Progenitor cell of endocrine pancreas (in vitro differentiated cells): ENCODE measurements at regions not wholly inside any gene's neighbourhood (a gene's known extent, or its start where the extent isn't known, plus 50 kb on each side); places are given as distances from the start of the nearest gene placed in this dataset.

Experiments used
- DNase-seq: peaks from one replicate; pipeline ENCODE4 v3.0.0; 2021; ENCODE audit warnings: low spot score; ENCODE audit not compliant: unreplicated experiment
- H3K27ac Mint-ChIP-seq: 2 replicates; pipeline ENCODE4 v1.8.0; 2021; ENCODE audit warnings: mild to moderate bottlenecking, moderate library complexity, mixed read lengths
- H3K27me3 Mint-ChIP-seq: 2 replicates; pipeline ENCODE4 v1.8.0; 2021; ENCODE audit warnings: mixed read lengths
- H3K36me3 Mint-ChIP-seq: 2 replicates; pipeline ENCODE4 v1.8.0; 2022; ENCODE audit warnings: mixed read lengths; ENCODE audit not compliant: insufficient read depth
- H3K4me1 Mint-ChIP-seq: 2 replicates; pipeline ENCODE4 v1.8.0; 2021; ENCODE audit warnings: low read depth, mixed read lengths
- H3K4me3 Mint-ChIP-seq: 2 replicates; pipeline ENCODE4 v1.8.0; 2021; ENCODE audit warnings: low read depth, mild to moderate bottlenecking, moderate library complexity, mixed read lengths
- H3K9me3 Mint-ChIP-seq: 2 replicates; pipeline ENCODE4 v1.8.0; 2021; ENCODE audit warnings: low read depth, mixed read lengths
- TF ChIP-seq, protein P1 (sequence below): fragments of 200-600 bp; sonication (generic); IDR thresholded peaks from one replicate; pipeline ENCODE4 v1.5.0; 2021; ENCODE audit warnings: antibody characterized with exemption, mild to moderate bottlenecking; ENCODE audit not compliant: unreplicated experiment

DNA sequence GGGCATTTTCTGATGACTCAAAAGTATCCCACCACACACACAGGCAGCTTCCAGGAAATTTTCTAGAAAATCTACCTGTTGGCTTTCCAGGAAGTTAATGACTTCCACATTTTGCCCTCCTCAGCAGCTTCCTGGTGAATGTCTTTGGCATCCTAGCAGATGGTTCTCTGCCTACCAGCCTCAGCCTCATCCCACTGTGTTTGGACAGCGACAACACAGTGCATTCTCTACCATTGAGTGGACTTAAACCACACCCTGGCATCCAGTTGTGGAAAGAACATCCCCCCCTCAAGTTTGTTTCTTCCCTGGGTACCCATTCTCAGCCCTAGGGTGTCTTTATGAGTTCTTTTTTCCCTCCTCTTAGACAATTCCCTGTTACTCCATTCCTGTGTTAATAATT is 50.8 kb upstream of the GADL1 start:
- Mint-ChIP-seq H3K27ac (no peak overlapping the region), H3K36me3 (no peaks in the 10 kb centered on the region), H3K9me3 (peaks cover 11% of the 10 kb centered on the region), H3K4me3 (no peak overlapping the region), H3K4me1 (no peaks in the 10 kb centered on the region), H3K27me3 (no peaks in the 10 kb centered on the region)
- no peak for DNase-seq
- TF ChIP-seq, protein P1, sequence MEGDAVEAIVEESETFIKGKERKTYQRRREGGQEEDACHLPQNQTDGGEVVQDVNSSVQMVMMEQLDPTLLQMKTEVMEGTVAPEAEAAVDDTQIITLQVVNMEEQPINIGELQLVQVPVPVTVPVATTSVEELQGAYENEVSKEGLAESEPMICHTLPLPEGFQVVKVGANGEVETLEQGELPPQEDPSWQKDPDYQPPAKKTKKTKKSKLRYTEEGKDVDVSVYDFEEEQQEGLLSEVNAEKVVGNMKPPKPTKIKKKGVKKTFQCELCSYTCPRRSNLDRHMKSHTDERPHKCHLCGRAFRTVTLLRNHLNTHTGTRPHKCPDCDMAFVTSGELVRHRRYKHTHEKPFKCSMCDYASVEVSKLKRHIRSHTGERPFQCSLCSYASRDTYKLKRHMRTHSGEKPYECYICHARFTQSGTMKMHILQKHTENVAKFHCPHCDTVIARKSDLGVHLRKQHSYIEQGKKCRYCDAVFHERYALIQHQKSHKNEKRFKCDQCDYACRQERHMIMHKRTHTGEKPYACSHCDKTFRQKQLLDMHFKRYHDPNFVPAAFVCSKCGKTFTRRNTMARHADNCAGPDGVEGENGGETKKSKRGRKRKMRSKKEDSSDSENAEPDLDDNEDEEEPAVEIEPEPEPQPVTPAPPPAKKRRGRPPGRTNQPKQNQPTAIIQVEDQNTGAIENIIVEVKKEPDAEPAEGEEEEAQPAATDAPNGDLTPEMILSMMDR = no peak

DNA sequence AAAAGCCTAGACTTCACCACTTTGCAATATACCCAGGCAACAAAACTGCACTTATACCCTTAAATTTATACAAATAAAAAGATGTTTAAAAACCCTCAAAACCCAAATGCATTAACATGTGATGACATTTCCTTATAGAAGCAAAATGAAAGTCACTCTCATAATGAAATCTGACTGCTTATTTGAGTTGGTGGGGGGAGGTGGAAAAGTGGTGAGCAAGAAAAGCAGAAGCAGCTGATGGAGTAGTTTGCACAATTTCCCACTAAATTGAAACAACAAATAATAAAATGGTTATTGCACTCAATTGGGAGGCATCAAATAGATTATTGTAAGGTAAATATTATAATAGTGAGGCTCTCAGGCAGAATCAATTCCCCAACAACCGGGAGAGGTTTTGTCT is 54.0 kb upstream of the GADL1 start:
- Mint-ChIP-seq H3K27ac (no peak overlapping the region), H3K4me3 (no peak overlapping the region), H3K36me3 (no peaks in the 10 kb centered on the region), H3K9me3 (no peaks in the 10 kb centered on the region), H3K27me3 (no peaks in the 10 kb centered on the region), H3K4me1 (no peaks in the 10 kb centered on the region)
- TF ChIP-seq, protein P1 = no peak
- DNase-seq = no peak

DNA sequence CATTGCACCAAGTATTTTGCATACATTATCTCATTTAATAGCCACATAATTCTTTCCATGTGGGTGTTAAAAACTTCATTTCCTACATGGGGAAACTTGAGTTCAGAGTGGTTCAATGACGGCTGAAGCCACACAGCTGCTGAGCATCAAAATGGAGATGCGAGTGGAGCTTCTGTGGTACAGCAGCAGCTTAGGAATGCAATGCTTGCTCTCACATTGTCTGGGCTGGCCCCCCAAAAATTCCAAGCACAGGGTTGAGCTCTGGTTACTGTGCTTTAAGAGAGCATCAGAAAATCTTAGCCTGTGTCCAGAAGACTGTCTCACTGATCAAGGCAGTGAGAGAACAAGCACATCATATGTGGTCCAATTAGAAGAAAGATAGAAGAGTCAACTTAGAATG is 57.4 kb upstream of the GADL1 start:
- no peak overlapping the region for H3K27ac Mint-ChIP-seq
- H3K36me3 Mint-ChIP-seq = no peaks in the 10 kb centered on the region
- TF ChIP-seq, protein P1 = no peak
- H3K27me3 Mint-ChIP-seq = no peaks in the 10 kb centered on the region
- peaks cover 10% of the 10 kb centered on the region for H3K4me1 Mint-ChIP-seq
- no peak overlapping the region for H3K4me3 Mint-ChIP-seq
- no peak for DNase-seq
- H3K9me3 Mint-ChIP-seq = no peaks in the 10 kb centered on the region

DNA sequence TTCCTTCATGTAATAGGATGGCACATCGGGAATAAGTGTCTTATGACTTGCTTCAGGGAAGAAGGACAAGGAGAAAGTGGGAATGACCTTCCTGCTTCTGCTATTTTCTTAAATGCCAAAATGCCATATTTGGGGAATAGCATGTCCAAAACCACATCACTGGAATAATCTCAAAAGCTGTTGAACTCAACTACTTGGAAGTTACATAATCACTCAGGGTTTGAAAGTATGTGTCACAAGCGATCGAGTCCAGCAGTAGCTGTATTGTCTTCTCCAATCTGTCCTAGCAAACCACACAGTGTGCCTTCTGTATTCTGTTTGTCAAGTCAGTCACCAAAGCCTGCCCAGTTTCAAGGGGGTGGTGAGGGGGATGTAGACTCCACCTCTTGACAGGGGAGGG is 58.3 kb upstream of the GADL1 start:
- no peaks in the 10 kb centered on the region for H3K27me3 Mint-ChIP-seq
- no peak overlapping the region for H3K27ac Mint-ChIP-seq
- TF ChIP-seq, protein P1 = no peak
- H3K9me3 Mint-ChIP-seq = no peaks in the 10 kb centered on the region
- peaks cover 10% of the 10 kb centered on the region for H3K4me1 Mint-ChIP-seq
- DNase-seq = no peak
- H3K36me3 Mint-ChIP-seq = no peaks in the 10 kb centered on the region
- H3K4me3 Mint-ChIP-seq = no peak overlapping the region

DNA sequence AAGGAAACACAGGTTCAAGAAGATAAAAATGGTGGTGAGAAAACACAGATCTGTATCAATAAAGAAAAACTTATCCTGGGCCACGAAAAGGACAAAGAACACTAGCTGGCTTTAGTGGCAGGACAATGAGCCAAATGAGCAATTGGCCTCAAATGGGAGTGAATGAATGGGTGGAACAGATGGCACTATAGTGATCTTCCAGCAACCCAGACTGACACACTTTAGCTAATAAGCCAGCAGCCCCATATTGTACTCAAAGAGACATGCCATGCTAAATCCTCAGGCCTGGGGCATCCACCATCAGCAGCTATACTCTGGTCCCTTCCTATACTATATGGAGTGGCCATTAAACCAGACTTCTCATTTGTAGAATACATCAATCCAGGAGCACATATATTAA is 60.0 kb upstream of the GADL1 start:
- Mint-ChIP-seq H3K9me3 (peaks cover 10% of the 10 kb centered on the region), H3K27ac (no peak overlapping the region)
- TF ChIP-seq, protein P1 = no peak

More for the DNA sequence above, 60.0 kb upstream of the GADL1 start:
- H3K36me3 Mint-ChIP-seq = no peaks in the 10 kb centered on the region
- no peak for DNase-seq
- no peak overlapping the region for H3K4me3 Mint-ChIP-seq
- H3K4me1 Mint-ChIP-seq = peaks cover 10% of the 10 kb centered on the region
- H3K27me3 Mint-ChIP-seq = no peaks in the 10 kb centered on the region
